ENCODE measurements at regions not wholly inside any gene's neighbourhood (a gene's known extent, or its start where the extent isn't known, plus 50 kb on each side); places are given as distances from the start of the nearest gene placed in this dataset.

DNA sequence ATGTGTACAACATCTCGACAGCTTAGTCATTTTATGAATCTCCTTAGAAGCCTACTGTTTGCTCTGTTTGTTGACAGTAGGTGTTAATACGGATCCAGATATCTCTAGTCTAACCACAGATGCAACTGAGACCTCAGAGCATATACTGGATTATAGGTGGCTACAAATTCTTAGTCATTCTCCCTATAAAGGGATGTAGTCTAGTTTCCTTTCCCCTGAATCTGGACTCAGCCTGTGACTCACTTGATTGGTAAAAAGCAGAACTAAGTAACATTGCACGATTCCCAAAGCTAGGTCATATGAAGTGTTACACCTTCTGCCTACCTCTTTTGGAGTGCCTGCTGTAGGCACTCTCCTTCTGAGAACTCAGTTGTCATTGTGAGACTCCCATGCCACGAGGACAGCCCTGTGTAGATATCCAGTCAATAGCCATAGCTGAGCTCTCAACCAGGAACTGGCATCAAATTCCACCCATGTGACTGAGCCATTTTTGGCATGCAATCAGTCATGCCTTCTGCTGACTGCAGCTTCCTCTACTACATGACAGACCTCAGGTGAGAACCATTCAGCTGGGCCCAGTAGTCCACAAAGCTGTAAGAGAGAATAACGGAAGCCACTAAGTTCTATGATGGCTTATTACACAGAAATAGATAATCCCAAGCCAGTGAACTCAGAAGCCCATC lies 135.9 kb upstream of the CHRM3 start:
- no peak for DNase-seq (ENCODE audit: extremely low spot score in 2 of 2)
- no peak overlapping the region for H3K4me3 ChIP-seq
- no peaks in the 10 kb centered on the region for H3K27me3 ChIP-seq
- H3K36me3 ChIP-seq = no peaks in the 10 kb centered on the region
- TF ChIP-seq POLR2A (IDR thresholded peaks at IDR 0.05) (no peak), POLR2AphosphoS5 (IDR thresholded peaks at IDR 0.05; ENCODE audit: insufficient read depth in 1 of 2, low read depth in 1 of 2) (no peak)
- TF ChIP-seq, protein P1, sequence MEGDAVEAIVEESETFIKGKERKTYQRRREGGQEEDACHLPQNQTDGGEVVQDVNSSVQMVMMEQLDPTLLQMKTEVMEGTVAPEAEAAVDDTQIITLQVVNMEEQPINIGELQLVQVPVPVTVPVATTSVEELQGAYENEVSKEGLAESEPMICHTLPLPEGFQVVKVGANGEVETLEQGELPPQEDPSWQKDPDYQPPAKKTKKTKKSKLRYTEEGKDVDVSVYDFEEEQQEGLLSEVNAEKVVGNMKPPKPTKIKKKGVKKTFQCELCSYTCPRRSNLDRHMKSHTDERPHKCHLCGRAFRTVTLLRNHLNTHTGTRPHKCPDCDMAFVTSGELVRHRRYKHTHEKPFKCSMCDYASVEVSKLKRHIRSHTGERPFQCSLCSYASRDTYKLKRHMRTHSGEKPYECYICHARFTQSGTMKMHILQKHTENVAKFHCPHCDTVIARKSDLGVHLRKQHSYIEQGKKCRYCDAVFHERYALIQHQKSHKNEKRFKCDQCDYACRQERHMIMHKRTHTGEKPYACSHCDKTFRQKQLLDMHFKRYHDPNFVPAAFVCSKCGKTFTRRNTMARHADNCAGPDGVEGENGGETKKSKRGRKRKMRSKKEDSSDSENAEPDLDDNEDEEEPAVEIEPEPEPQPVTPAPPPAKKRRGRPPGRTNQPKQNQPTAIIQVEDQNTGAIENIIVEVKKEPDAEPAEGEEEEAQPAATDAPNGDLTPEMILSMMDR (IDR thresholded peaks at IDR 0.05) = no peak
- no peak overlapping the region for H3K27ac ChIP-seq
- no peaks in the 10 kb centered on the region for H3K4me1 ChIP-seq
- intact Hi-C loops (cut with DNase I) = no loop called here
- H3K9me3 ChIP-seq = no peaks in the 10 kb centered on the region

DNA sequence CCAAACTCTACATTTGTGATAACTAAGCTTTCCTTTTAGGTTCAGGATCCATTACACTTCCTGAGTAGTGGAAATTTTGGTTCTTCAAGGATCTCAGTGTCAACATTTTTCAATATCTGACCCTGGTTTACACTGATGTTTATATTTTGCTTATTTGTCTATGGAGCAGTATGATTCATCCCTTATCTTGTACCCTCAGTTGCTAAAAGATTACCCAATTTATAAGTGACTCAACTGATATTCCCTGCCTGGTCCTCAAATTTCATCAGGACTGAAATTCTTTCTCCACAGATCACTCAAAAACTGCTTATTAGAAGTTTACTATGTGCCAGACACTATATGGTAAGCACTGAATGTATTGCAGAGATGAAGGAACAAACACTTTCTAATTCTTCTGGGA lies 139.1 kb upstream of the CHRM3 start:
- Histone ChIP-seq H3K4me1 (no peaks in the 10 kb centered on the region), H3K4me3 (no peak overlapping the region), H3K9me3 (no peaks in the 10 kb centered on the region), H3K27ac (no peak overlapping the region), H3K36me3 (no peaks in the 10 kb centered on the region), H3K27me3 (no peaks in the 10 kb centered on the region)
- intact Hi-C loops (cut with DNase I) = no loop called here
- TF ChIP-seq POLR2AphosphoS5 (IDR thresholded peaks at IDR 0.05; ENCODE audit: insufficient read depth in 1 of 2, low read depth in 1 of 2) = no peak
- TF ChIP-seq, protein P1 (IDR thresholded peaks at IDR 0.05) = no peak
- TF ChIP-seq POLR2A (IDR thresholded peaks at IDR 0.05) = no peak
- DNase-seq (ENCODE audit: extremely low spot score in 2 of 2) = no peak

DNA sequence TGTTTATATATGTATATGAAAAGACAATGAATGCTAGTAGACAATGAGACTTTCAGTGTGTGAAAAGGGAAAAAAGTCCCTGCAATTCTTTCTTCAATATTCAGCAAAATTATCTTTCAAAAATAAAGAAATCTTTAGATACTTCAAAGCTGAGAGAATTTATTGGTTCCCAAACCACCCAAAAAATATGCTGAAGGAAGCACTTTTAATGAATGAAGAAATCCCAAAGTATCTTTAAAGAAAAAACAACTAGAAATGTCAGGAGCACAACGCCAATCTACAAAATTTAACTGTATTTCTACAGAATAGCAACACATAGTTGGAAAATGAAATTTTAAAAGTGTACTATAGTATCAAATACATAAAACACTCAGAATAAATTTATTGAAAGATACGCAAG lies 142.3 kb upstream of the CHRM3 start:
- DNase-seq (ENCODE audit: extremely low spot score in 2 of 2) = no peak
- Histone ChIP-seq H3K4me3 (no peak overlapping the region), H3K4me1 (no peaks in the 10 kb centered on the region), H3K27ac (no peak overlapping the region), H3K27me3 (no peaks in the 10 kb centered on the region), H3K9me3 (no peaks in the 10 kb centered on the region), H3K36me3 (no peaks in the 10 kb centered on the region)
- intact Hi-C loops (cut with DNase I) = no loop called here
- no peak for TF ChIP-seq POLR2A (IDR thresholded peaks at IDR 0.05)
- no peak for TF ChIP-seq POLR2AphosphoS5 (IDR thresholded peaks at IDR 0.05; ENCODE audit: insufficient read depth in 1 of 2, low read depth in 1 of 2)
- TF ChIP-seq, protein P1 (IDR thresholded peaks at IDR 0.05) = no peak

DNA sequence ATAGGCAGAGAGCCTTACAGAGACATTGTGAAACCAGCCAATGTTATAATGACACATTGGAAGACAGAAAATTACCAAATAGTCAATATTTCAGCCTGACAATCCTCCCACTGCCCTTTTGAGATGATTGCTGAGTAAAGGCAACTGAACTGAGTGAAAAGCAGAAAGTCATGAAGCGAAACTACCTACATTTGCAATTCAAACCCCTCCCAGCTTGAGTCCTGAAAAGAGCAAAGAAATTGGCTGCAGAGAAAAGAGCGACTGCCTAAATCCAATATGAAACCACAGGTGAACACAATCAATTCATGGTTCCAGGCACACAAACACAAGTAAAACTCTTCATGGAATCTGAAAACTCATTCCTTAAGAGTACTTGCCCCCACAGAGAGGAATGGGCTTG lies 143.4 kb upstream of the CHRM3 start:
- H3K9me3 ChIP-seq = no peaks in the 10 kb centered on the region
- H3K4me3 ChIP-seq = no peak overlapping the region
- intact Hi-C loops (cut with DNase I) = no loop called here
- TF ChIP-seq, protein P1 (IDR thresholded peaks at IDR 0.05) = no peak
- TF ChIP-seq POLR2A (IDR thresholded peaks at IDR 0.05) (no peak), POLR2AphosphoS5 (IDR thresholded peaks at IDR 0.05; ENCODE audit: insufficient read depth in 1 of 2, low read depth in 1 of 2) (no peak)
- no peak for DNase-seq (ENCODE audit: extremely low spot score in 2 of 2)
- H3K27ac ChIP-seq = no peak overlapping the region
- H3K36me3 ChIP-seq = no peaks in the 10 kb centered on the region
- H3K27me3 ChIP-seq = no peaks in the 10 kb centered on the region
- no peaks in the 10 kb centered on the region for H3K4me1 ChIP-seq

DNA sequence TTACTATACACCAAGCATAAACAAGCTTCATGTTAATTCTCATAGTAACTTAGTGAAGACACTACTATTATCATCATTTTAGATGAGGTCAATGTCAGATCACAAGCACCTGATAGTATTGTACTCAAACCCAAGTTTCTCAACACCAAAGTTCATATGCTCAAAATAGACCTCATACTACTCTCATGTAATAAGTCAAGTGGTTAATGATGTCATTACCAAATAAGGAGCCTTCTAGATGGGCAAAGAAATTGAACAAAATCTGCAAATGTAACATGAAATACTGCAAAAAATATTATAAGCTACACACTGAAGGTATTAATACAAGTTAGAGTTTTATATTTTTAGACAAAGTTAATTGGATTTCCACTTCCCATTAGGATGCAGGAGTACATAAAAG lies 144.0 kb upstream of the CHRM3 start:
- no peaks in the 10 kb centered on the region for H3K9me3 ChIP-seq
- H3K27ac ChIP-seq = no peak overlapping the region
- no peak overlapping the region for H3K4me3 ChIP-seq
- H3K36me3 ChIP-seq = no peaks in the 10 kb centered on the region
- no peak for DNase-seq (ENCODE audit: extremely low spot score in 2 of 2)
- intact Hi-C loops (cut with DNase I) = no loop called here
- TF ChIP-seq, protein P1 (IDR thresholded peaks at IDR 0.05) = no peak
- TF ChIP-seq POLR2A (IDR thresholded peaks at IDR 0.05) (no peak), POLR2AphosphoS5 (IDR thresholded peaks at IDR 0.05; ENCODE audit: insufficient read depth in 1 of 2, low read depth in 1 of 2) (no peak)
- H3K4me1 ChIP-seq = no peaks in the 10 kb centered on the region
- no peaks in the 10 kb centered on the region for H3K27me3 ChIP-seq

Measured in vagina (tissue), 2 donors.